ENCODE measurements at regions not wholly inside any gene's neighbourhood (a gene's known extent, or its start where the extent isn't known, plus 50 kb on each side); places are given as distances from the start of the nearest gene placed in this dataset.
"Not testable (repeated sequence)": the region's sequence is repeated elsewhere in the genome, so short reads cannot be mapped to it uniquely, and the experiment has no call there.

GRCh38 chr12:28097221-28097620, 93.0 kb upstream of the CCDC91 start:
- Histone ChIP-seq H3K36me3 (ENCODE audit: insufficient read depth, low read length) (no peaks in the 10 kb centered on the region), H3K27ac (ENCODE audit: low read depth, low read length) (no peak overlapping the region), H3K4me3 (ENCODE audit: low read length in 2 of 2) (no peak overlapping the region), H3K9me3 (ENCODE audit: control insufficient read depth in 1 of 2, low read length in 2 of 2) (no peaks in the 10 kb centered on the region), H3K4me1 (ENCODE audit: insufficient read depth, low read length) (no peaks in the 10 kb centered on the region), H3K27me3 (ENCODE audit: insufficient read depth, low read length) (no peaks in the 10 kb centered on the region)
- Mint-ChIP-seq H3K4me3 (no peak overlapping the region), H3K9me3 (no peaks in the 10 kb centered on the region), H3K4me1 (no peaks in the 10 kb centered on the region), H3K36me3 (no peaks in the 10 kb centered on the region), H3K27ac (no peak overlapping the region), H3K27me3 (peaks cover 1 to 13% of the 10 kb centered on the region in 2 donors)
- ChIA-PET CTCF (ENCODE audit: partially characterized antibody) (interaction anchor here (1.2 kb wide), 1 partner anchor 9 kb away, joined by 3 read pairs; no protein-coding TSS in a partner anchor), POLR2A (ENCODE audit: partially characterized antibody) (no interaction called here)
- no peak for DNase-seq
- intact Hi-C loops (cut with micrococcal nuclease), result no loop called here

- H3K4me3 ChIP-seq (ENCODE audit: low read length in 2 of 2); H3K9me3 ChIP-seq (ENCODE audit: control insufficient read depth in 1 of 2, low read length in 2 of 2); H3K36me3 Mint-ChIP-seq; H3K27ac Mint-ChIP-seq; DNase-seq; intact Hi-C loops (cut with micrococcal nuclease); H3K4me3 Mint-ChIP-seq; H3K27me3 ChIP-seq (ENCODE audit: insufficient read depth, low read length); H3K4me1 ChIP-seq (ENCODE audit: insufficient read depth, low read length); H3K27me3 Mint-ChIP-seq; CTCF ChIA-PET (ENCODE audit: partially characterized antibody); H3K9me3 Mint-ChIP-seq; H3K36me3 ChIP-seq (ENCODE audit: insufficient read depth, low read length); H3K27ac ChIP-seq (ENCODE audit: low read depth, low read length); POLR2A ChIA-PET (ENCODE audit: partially characterized antibody); H3K4me1 Mint-ChIP-seq: not testable (repeated sequence)
Observed at GRCh38 chr12:28099245-28099644, 91.0 kb upstream of the CCDC91 start.

GRCh38 chr12:28099871-28100270, 90.4 kb upstream of the CCDC91 start:
- no peaks in the 10 kb centered on the region for H3K9me3 Mint-ChIP-seq
- H3K4me3 ChIP-seq (ENCODE audit: low read length in 2 of 2), result no peak overlapping the region
- H3K36me3 ChIP-seq (ENCODE audit: insufficient read depth, low read length), result no peaks in the 10 kb centered on the region
- H3K27ac Mint-ChIP-seq, result no peak overlapping the region
- intact Hi-C loops (cut with micrococcal nuclease), result no loop called here
- peaks cover 0 to 12% of the 10 kb centered on the region in 2 donors for H3K27me3 Mint-ChIP-seq
- H3K27ac ChIP-seq (ENCODE audit: low read depth, low read length), result no peak overlapping the region
- H3K4me1 ChIP-seq (ENCODE audit: insufficient read depth, low read length), result no peaks in the 10 kb centered on the region
- H3K4me3 Mint-ChIP-seq, result no peak overlapping the region
- POLR2A ChIA-PET (ENCODE audit: partially characterized antibody), result no interaction called here
- H3K9me3 ChIP-seq (ENCODE audit: control insufficient read depth in 1 of 2, low read length in 2 of 2), result no peaks in the 10 kb centered on the region
- H3K36me3 Mint-ChIP-seq, result no peaks in the 10 kb centered on the region
- CTCF ChIA-PET (ENCODE audit: partially characterized antibody), result no interaction called here
- DNase-seq, result no peak
- no peaks in the 10 kb centered on the region for H3K27me3 ChIP-seq (ENCODE audit: insufficient read depth, low read length)
- no peaks in the 10 kb centered on the region for H3K4me1 Mint-ChIP-seq

GRCh38 chr12:28100717-28101116, 89.5 kb upstream of the CCDC91 start:
- no peaks in the 10 kb centered on the region for H3K27me3 ChIP-seq (ENCODE audit: insufficient read depth, low read length)
- no peaks in the 10 kb centered on the region for H3K4me1 Mint-ChIP-seq
- intact Hi-C loops (cut with micrococcal nuclease), result no loop called here
- no peak overlapping the region for H3K4me3 ChIP-seq (ENCODE audit: low read length in 2 of 2)
- no peak overlapping the region for H3K27ac Mint-ChIP-seq
- CTCF ChIA-PET (ENCODE audit: partially characterized antibody), result no interaction called here
- peaks cover 0 to 11% of the 10 kb centered on the region in 2 donors for H3K27me3 Mint-ChIP-seq
- no peak for DNase-seq
- H3K36me3 ChIP-seq (ENCODE audit: insufficient read depth, low read length), result no peaks in the 10 kb centered on the region
- no peaks in the 10 kb centered on the region for H3K36me3 Mint-ChIP-seq
- no peaks in the 10 kb centered on the region for H3K9me3 ChIP-seq (ENCODE audit: control insufficient read depth in 1 of 2, low read length in 2 of 2)
- no peaks in the 10 kb centered on the region for H3K4me1 ChIP-seq (ENCODE audit: insufficient read depth, low read length)
- H3K4me3 Mint-ChIP-seq, result no peak overlapping the region
- no peaks in the 10 kb centered on the region for H3K9me3 Mint-ChIP-seq
- POLR2A ChIA-PET (ENCODE audit: partially characterized antibody), result no interaction called here
- H3K27ac ChIP-seq (ENCODE audit: low read depth, low read length), result no peak overlapping the region

- Histone ChIP-seq H3K9me3 (ENCODE audit: control insufficient read depth in 1 of 2, low read length in 2 of 2) (no peaks in the 10 kb centered on the region), H3K27me3 (ENCODE audit: insufficient read depth, low read length) (no peaks in the 10 kb centered on the region), H3K27ac (ENCODE audit: low read depth, low read length) (no peak overlapping the region), H3K4me3 (ENCODE audit: low read length in 2 of 2) (no peak overlapping the region), H3K36me3 (ENCODE audit: insufficient read depth, low read length) (no peaks in the 10 kb centered on the region), H3K4me1 (ENCODE audit: insufficient read depth, low read length) (peaks cover 10% of the 10 kb centered on the region)
- no peak for DNase-seq
- peaks cover 0 to 5% of the 10 kb centered on the region in 2 donors for H3K27me3 Mint-ChIP-seq
- H3K36me3 Mint-ChIP-seq, result no peaks in the 10 kb centered on the region
- ChIA-PET POLR2A (ENCODE audit: partially characterized antibody) (no interaction called here), CTCF (ENCODE audit: partially characterized antibody) (no interaction called here)
- peaks cover 9 to 22% (median 14%) of the 10 kb centered on the region in 4 donors for H3K4me1 Mint-ChIP-seq
- H3K27ac Mint-ChIP-seq, result peak overlapping the region in 1 of 7 donors; percentile 55
- intact Hi-C loops (cut with micrococcal nuclease), result no loop called here
- H3K9me3 Mint-ChIP-seq, result peaks cover 0 to 2% (median 0%) of the 10 kb centered on the region in 8 donors
- H3K4me3 Mint-ChIP-seq, result no peak overlapping the region
Observed at GRCh38 chr12:28104316-28104715, 85.9 kb upstream of the CCDC91 start.

DNA sequence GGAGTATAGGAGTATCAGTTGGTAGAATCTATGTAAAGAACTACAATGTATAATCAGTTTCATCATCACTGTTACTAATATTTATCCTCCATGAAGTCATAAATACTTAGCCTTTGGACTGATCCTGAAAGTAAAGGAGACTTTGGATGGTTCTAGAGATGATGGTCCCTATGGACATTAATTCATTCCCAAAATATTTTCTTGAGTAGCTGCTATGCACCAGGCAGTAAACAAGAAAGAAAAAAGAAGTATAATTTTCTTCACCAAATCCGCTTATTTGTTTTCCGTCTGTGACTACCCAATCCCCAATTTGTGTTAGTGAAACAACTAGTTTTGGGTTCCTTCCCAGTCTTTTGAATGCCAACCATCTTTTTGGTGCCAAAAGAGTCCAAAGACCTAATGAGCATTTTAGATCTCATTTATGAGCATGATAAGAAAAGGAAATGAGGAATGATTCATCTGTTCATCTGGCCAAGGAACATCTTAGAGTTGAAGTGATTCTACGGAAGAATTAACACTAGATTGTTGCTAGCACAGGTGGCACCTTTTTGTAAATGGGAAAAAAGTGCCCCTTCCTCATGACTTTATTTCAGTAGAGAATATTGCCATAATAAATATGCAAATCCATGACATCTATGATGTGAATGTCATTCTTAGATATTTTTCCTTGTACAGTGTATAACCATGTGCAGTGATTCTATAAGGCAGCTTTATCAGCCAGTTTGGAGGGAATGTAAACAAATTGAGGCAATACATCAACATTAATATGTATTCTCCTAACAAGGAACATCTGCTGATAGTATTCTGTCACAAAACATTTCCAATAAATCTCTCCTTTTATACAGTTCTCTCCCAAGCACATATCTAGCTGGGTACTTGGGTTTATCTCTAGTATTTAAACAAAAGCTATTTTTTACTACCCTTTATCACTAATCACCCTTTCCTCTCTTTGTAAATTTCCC, 85.1 kb upstream of the CCDC91 start:
- Histone ChIP-seq H3K4me1 (ENCODE audit: insufficient read depth, low read length) (peaks cover 10% of the 10 kb centered on the region), H3K9me3 (ENCODE audit: control insufficient read depth in 1 of 2, low read length in 2 of 2) (no peaks in the 10 kb centered on the region), H3K27me3 (ENCODE audit: insufficient read depth, low read length) (no peaks in the 10 kb centered on the region), H3K4me3 (ENCODE audit: low read length in 2 of 2) (no peak overlapping the region), H3K36me3 (ENCODE audit: insufficient read depth, low read length) (no peaks in the 10 kb centered on the region), H3K27ac (ENCODE audit: low read depth, low read length) (no peak overlapping the region)
- Mint-ChIP-seq H3K27ac (no peak overlapping the region), H3K27me3 (peaks cover 0 to 5% of the 10 kb centered on the region in 2 donors), H3K4me1 (peaks cover 9 to 25% (median 14%) of the 10 kb centered on the region in 4 donors), H3K36me3 (no peaks in the 10 kb centered on the region), H3K4me3 (no peak overlapping the region), H3K9me3 (peaks cover 0 to 2% (median 0%) of the 10 kb centered on the region in 8 donors)
- POLR2A ChIA-PET (ENCODE audit: partially characterized antibody), result no interaction called here
- DNase-seq, result no peak
- CTCF ChIA-PET (ENCODE audit: partially characterized antibody), result no interaction called here
- intact Hi-C loops (cut with micrococcal nuclease), result no loop called here

GRCh38 chr12:28107679-28108078, 82.6 kb upstream of the CCDC91 start:
- Histone ChIP-seq H3K4me3 (ENCODE audit: low read length in 2 of 2) (no peak overlapping the region), H3K27ac (ENCODE audit: low read depth, low read length) (no peak overlapping the region), H3K4me1 (ENCODE audit: insufficient read depth, low read length) (peaks cover 10% of the 10 kb centered on the region), H3K9me3 (ENCODE audit: control insufficient read depth in 1 of 2, low read length in 2 of 2) (no peaks in the 10 kb centered on the region), H3K36me3 (ENCODE audit: insufficient read depth, low read length) (no peaks in the 10 kb centered on the region), H3K27me3 (ENCODE audit: insufficient read depth, low read length) (no peaks in the 10 kb centered on the region)
- H3K4me1 Mint-ChIP-seq, result peaks cover 9 to 28% (median 14%) of the 10 kb centered on the region in 4 donors
- no peaks in the 10 kb centered on the region for H3K36me3 Mint-ChIP-seq
- H3K4me3 Mint-ChIP-seq, result no peak overlapping the region
- H3K9me3 Mint-ChIP-seq, result peaks cover 0 to 4% (median 0%) of the 10 kb centered on the region in 8 donors
- peak in 2 of 5 donors; percentile 2 for DNase-seq
- ChIA-PET CTCF (ENCODE audit: partially characterized antibody) (no interaction called here), POLR2A (ENCODE audit: partially characterized antibody) (no interaction called here)
- peak overlapping the region in 3 of 7 donors; percentile 31 to 85 (median 34) for H3K27ac Mint-ChIP-seq
- intact Hi-C loops (cut with micrococcal nuclease), result no loop called here
- H3K27me3 Mint-ChIP-seq, result peaks cover 0 to 5% of the 10 kb centered on the region in 2 donors

Data from CD4-positive, alpha-beta memory T cell (primary cell).